SK-N-SH treated with all-trans-retinoic acid at 6 μM for 48 hours (cell line): ENCODE measurements at regions not wholly inside any gene's neighbourhood (a gene's known extent, or its start where the extent isn't known, plus 50 kb on each side); places are given as distances from the start of the nearest gene placed in this dataset.

Source experiments
- GLIS3 ChIP-seq: fragments of 250-450 bp; sonication (Bioruptor Pico); IDR thresholded peaks from 2 replicates; pipeline ENCODE4 v1.5.0; 2020; ENCODE audit warnings: mild to moderate bottlenecking, moderate library complexity
- PPARA ChIP-seq: fragments of 250-450 bp; sonication (Bioruptor Pico); IDR thresholded peaks from 2 replicates; pipeline ENCODE4 v1.5.0; 2020; ENCODE audit warnings: mild to moderate bottlenecking, borderline replicate concordance
- RARB ChIP-seq: fragments of 250-450 bp; sonication (Bioruptor Pico); IDR thresholded peaks from 2 replicates; pipeline ENCODE4 v1.8.0; 2021; ENCODE audit warnings: mild to moderate bottlenecking, moderate library complexity
- SNAI2 ChIP-seq: fragments of 250-450 bp; sonication (Bioruptor Pico); IDR thresholded peaks from 2 replicates; pipeline ENCODE4 v1.5.0; 2020; ENCODE audit warnings: mild to moderate bottlenecking, moderate library complexity
- TCF4 ChIP-seq: fragments of 250-450 bp; sonication (Bioruptor Pico); IDR thresholded peaks from 2 replicates; pipeline ENCODE4 v1.8.0; 2021; ENCODE audit warnings: mild to moderate bottlenecking, moderate library complexity, borderline replicate concordance
- TOX ChIP-seq: fragments of 250-450 bp; sonication (Bioruptor Pico); IDR thresholded peaks from 2 replicates; pipeline ENCODE4 v1.8.0; 2021; ENCODE audit warnings: mild to moderate bottlenecking, moderate library complexity, borderline replicate concordance
- ZFP3 ChIP-seq: fragments of 250-450 bp; sonication (Bioruptor Pico); IDR thresholded peaks from 2 replicates; pipeline ENCODE4 v1.5.0; 2020; ENCODE audit warnings: mild to moderate bottlenecking, moderate library complexity
- ZFP30 ChIP-seq: fragments of 450-650 bp; formaldehyde crosslinking; IDR thresholded peaks from 2 replicates; pipeline ENCODE4 v1.5.0; 2022; ENCODE audit warnings: mild to moderate bottlenecking, moderate library complexity
- ZNF70 ChIP-seq: fragments of 450-650 bp; formaldehyde crosslinking; IDR thresholded peaks from 2 replicates; pipeline ENCODE4 v1.5.0; 2020; ENCODE audit warnings: mild to moderate bottlenecking, moderate library complexity
- TF ChIP-seq, protein P1 (sequence below): fragments of 250-450 bp; sonication (Bioruptor Pico); IDR thresholded peaks from 2 replicates; pipeline ENCODE4 v1.5.1; 2020; ENCODE audit warnings: low read depth, mild to moderate bottlenecking, moderate library complexity
- TF ChIP-seq, protein P2 (sequence below): fragments of 250-450 bp; sonication (Bioruptor Pico); IDR thresholded peaks from 2 replicates; pipeline ENCODE4 v1.8.0; 2020; ENCODE audit warnings: mild to moderate bottlenecking, moderate library complexity, borderline replicate concordance

DNA sequence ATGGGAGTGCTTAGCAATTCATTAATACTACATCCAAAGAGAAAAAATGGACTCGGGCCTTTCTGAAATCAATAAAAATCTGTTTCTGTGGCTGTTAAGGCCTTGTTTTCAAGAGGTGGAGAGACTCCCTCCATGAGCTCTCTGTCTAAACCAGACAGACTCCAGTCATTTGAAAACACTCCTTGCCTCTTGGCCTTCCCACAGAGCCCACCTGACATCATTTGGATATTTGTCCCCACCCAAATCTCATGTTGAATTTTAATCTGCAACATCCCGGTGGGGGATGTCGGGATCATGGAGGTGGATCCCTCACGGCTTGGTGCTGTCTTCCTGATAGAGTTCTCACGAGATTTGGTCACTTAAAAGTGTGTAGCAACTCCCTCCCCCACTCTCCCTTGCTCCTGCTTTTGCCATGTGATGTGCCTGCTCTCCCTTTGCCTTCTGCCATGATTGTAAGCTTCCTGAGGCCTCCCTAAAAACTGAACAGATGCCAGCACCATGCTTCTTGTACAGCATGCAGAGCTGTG, 226.3 kb downstream of the TBXT start:
- TF ChIP-seq PPARA (no peak), RARB (CRISPR knock-in tag) (no peak), ZFP3 (CRISPR knock-in tag) (no peak), GLIS3 (CRISPR knock-in tag) (no peak), TOX (no peak), SNAI2 (no peak), ZFP30 (CRISPR knock-in tag) (no peak), TCF4 (CRISPR knock-in tag) (no peak), ZNF70 (no peak)
- TF ChIP-seq, protein P1, sequence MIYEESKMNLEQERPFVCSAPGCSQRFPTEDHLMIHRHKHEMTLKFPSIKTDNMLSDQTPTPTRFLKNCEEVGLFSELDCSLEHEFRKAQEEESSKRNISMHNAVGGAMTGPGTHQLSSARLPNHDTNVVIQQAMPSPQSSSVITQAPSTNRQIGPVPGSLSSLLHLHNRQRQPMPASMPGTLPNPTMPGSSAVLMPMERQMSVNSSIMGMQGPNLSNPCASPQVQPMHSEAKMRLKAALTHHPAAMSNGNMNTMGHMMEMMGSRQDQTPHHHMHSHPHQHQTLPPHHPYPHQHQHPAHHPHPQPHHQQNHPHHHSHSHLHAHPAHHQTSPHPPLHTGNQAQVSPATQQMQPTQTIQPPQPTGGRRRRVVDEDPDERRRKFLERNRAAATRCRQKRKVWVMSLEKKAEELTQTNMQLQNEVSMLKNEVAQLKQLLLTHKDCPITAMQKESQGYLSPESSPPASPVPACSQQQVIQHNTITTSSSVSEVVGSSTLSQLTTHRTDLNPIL = no peak
- TF ChIP-seq, protein P2, sequence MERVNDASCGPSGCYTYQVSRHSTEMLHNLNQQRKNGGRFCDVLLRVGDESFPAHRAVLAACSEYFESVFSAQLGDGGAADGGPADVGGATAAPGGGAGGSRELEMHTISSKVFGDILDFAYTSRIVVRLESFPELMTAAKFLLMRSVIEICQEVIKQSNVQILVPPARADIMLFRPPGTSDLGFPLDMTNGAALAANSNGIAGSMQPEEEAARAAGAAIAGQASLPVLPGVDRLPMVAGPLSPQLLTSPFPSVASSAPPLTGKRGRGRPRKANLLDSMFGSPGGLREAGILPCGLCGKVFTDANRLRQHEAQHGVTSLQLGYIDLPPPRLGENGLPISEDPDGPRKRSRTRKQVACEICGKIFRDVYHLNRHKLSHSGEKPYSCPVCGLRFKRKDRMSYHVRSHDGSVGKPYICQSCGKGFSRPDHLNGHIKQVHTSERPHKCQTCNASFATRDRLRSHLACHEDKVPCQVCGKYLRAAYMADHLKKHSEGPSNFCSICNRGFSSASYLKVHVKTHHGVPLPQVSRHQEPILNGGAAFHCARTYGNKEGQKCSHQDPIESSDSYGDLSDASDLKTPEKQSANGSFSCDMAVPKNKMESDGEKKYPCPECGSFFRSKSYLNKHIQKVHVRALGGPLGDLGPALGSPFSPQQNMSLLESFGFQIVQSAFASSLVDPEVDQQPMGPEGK (CRISPR knock-in tag) = no peak
